Endometrial microvascular endothelial cells (primary cell): ENCODE measurements at regions not wholly inside any gene's neighbourhood (a gene's known extent, or its start where the extent isn't known, plus 50 kb on each side); places are given as distances from the start of the nearest gene placed in this dataset.

Experiments used
- in situ Hi-C: cut with HindIII; loops from 2 replicates; pipeline ENCODE4 v1.10.0; 2017; ENCODE audit warnings: low sequenced_read_pairs, low pct_unique_long_range_greater_than_20kb; ENCODE audit errors: inconsistent ontology term

DNA sequence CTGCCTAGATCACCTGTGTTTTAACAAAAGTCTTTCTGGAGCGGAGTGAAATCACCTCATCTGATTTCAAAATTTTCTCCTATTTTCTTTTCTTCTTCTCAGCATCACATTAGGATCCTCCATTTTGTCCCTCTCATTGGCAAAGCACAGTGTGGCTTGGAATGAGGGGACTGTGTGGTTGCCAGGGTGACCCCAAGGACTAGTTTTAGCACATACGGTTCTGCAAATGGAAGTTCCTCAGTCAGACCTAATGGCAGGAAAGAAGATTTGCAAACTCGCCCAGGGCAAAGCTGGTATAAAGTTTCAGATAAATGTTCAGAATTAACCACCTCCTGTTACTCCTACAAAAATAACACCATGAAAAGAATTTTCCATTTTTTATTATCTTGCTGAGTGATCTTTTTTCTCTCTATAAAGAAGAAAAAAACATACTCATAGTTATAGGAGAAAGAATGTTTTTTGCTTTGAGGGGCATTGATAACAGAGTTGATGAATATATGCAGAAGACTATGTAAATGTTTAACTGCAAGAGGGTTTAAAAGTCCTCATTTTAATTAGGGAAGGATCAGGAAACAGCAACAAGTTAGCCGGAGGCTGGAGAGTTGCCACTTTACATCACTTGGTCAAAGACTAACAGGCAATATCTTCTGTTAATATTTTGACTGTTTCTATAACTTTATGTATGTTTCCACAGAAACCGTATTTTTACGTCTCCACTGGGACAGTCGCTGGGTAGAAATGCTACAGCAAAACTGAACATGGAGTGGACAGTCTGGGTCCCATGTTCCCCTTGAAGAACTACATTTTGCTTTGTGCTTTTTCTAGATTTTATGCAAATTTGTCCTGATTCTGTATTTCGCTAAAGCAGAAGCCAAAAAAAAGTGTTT lies 257.8 kb downstream of the NR2F1-AS1 start:
- in situ Hi-C loops = no loop called here

DNA sequence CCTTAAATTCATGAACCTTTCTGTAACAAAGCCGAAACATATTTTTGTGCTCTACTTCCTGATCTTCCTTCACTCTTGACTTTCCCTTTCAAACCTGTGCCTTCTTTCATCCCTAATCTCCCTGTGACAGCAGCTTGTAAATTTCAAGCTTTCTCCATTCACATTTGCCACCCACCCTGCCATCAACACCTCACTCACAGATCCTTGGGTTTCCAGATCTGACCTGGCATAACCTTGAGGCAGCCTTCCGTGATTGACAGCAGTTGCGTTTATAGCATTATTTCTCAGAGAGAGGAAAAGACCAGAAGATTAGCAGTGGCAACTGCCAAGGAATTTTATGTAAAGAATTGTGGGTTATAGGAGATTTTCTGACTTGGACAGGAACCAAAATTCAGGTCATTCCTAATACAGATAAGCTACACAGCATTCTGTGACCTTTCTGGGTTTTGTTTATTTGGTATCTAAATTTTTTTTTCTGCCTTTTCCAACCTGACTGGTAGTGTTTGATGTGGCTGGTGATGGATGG lies 260.0 kb downstream of the NR2F1-AS1 start:
- in situ Hi-C loops = no loop called here

DNA sequence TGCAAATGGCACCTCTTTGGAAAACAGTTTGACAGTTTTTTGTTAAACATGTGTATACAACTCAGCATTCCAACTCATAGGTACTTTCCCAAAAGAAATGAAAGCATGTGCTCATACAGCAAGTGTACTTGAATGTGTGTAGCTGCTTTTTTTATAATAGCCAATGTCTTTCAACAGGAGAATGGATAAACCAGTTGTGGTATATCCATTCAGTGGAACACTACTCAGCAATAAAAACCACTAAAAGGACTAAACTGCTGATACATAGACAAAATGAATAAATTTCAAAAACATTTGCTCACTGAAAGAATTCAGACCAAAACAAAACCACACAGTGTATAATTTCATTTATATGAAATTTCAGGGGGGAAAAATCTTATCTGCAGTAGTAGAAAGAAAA lies 267.3 kb downstream of the NR2F1-AS1 start:
- in situ Hi-C loops = no loop called here

DNA sequence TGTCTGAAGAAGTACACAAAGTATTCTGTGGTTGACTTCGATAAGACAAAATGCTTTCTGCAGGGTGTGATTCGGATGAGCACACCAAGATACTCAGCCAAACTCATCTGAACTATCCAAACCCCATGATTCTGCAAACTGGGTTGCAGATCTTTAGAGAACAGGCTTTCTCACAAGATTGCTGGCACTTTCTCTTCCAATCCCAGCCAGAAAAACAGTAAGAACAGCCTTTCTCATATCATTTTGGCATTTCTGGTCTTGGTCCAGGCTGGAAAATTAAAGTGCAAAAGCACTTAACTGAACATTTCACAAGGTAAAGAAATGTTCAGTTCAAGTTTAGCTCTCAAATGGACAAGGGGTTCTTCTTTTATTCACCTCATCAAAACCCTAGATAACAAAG lies 269.1 kb downstream of the NR2F1-AS1 start:
- in situ Hi-C loops = no loop called here

DNA sequence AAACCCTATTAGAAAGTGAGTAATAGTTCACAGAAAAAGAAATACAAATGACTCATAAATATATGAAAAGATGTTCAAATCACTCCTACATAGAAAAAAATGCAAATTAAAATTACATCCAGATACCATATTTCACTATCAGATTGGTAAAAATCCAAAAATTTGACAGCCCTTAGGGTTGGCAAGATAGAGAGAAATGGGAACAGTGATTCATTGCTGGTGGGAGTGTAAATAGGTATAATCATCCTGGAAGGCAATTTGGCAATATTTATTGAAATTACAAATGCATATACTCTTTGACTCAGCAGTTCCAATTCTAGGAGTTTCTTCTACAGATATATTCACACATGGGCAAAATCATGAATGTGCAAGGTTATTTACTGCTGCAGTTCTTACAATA lies 273.5 kb downstream of the NR2F1-AS1 start:
- in situ Hi-C loops = no loop called here

DNA sequence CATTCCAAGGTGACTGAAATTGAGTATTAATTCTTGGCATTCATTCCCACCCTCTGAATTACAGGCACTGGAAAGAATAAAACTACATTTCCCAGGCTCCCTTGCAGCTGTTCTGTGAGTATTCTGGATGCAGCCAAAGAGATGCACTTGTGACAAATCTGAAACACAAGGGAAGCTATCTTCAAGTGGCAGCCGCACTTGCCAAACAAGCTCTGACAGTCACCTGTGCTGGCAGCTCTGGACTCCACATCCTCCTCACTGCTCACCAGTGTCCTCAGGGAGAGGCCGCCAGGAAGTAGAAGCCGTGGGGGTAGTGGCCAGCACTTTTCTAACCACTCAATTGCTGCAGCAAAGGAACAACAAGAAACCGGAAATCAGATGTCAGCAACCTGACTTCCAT lies 275.0 kb downstream of the NR2F1-AS1 start:
- in situ Hi-C loops = no loop called here

DNA sequence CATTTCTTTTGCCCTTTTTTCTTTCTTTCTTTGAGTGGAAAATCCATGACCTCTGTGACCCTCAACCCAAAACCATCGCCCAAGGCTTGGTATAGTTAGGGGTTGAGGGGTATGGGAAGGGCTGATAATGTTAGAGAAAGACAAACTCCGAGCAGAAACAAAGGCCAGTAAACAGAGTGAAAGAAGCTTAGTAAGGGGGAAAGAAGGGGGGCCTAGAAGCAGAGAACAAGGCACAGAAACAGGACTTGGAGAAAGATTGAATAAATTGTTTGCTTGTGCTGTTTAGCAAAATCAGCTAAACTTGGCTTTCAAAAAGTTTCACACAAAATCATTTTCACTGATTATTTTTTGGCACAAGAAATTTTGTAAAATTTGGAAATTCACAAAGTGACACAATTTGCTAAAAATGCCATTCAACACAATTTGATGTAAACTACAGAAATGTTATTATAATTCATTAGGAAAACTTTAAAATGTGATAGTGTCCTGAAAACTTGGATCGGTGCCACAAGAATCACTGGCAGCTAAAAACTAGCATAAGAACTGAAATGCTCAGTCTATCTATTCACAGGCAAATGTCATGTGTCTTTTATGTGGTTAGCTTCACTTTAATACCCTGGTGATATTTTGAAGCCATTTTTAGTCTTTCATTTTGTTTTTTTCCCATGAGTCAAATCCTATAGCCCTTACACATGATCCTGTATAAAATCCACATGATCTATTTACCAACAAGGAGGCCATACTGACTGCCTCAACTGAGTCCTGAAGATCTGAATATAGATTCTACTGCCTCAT lies 276.4 kb downstream of the NR2F1-AS1 start:
- in situ Hi-C loops = no loop called here

DNA sequence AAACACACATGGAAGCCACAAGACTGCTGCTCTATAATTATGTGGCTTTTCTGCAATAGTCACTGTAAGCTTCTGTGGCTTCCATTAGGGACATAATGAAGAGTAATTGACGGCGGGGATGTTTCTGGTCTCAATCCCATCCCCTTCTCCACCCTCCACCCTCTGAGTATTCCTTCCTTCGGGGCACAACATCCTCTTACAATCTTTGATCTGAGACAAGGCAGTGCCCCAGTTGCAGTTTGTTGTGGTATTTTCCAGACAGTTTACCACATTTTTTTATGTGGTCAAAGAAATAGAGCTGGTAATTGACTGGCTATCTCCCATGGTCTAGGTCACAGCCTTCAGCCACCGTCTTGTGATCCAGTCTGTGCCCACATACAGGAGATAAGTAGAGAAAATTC lies 277.7 kb downstream of the NR2F1-AS1 start:
- in situ Hi-C loops = no loop called here

DNA sequence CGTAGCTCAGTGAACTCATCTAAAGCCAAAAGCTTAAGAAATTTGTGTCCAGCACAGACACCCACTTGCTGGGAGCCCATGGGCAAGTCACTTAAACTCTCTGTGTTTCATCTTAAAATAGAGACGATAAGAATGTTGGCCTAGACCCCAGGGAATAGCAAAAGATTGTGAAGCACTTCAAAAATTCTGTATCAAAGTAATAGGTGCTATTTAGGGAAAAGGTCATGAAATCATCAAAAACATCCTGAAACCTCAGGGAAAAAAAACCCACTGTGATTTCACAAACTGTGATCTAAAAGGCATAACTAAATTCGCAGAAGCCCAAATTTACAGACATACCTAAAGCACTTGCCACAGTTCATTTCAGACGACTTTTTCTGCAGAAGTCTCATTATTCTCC lies 278.3 kb downstream of the NR2F1-AS1 start:
- in situ Hi-C loops = no loop called here

DNA sequence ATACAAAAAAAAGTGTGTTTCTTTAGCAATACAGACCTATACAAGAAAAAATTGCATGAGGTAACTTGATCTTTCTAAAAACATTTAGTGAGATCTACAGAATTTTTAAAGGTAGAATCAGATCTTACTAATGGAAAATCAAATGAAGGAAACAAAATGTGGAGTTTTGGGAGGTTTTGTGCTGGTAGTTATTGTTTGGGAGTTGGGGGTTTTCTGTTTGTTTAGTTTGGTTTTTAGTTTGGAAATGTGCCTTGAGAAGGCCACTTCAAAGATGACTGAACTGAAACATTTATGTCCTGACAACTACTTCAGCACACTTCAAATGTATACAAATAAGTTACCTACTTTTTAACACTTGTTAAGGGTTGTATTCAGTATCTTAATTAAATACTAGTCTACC lies 280.1 kb downstream of the NR2F1-AS1 start:
- in situ Hi-C loops = no loop called here

DNA sequence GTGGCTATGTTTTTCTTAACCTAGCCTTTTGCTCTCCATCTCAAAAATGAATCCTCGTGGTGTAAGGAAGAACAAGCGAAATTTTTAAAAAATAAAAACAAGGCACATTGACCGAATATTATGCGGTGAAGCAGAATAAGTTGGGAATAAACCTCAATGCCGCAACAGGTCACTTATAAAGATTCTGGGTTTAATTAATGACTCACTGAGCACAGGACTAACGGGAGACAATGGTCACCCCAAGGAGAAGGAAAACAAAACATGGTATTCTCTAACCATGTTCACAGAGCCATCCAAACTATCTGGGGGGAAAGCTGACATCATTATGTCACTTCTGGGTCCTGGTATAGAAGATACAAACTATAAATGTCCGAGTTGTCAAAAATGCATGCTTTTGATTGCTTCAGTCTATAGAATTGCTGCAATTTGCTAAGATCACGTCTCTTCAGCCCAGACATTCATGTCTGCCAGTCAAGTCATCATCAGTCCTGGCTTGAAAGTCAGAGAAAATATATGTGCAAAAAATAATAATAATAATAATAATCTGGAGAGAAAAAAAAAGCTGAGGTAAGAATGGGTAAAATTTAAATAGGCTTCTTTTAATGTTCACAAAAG lies 280.6 kb downstream of the NR2F1-AS1 start:
- in situ Hi-C loops = no loop called here

DNA sequence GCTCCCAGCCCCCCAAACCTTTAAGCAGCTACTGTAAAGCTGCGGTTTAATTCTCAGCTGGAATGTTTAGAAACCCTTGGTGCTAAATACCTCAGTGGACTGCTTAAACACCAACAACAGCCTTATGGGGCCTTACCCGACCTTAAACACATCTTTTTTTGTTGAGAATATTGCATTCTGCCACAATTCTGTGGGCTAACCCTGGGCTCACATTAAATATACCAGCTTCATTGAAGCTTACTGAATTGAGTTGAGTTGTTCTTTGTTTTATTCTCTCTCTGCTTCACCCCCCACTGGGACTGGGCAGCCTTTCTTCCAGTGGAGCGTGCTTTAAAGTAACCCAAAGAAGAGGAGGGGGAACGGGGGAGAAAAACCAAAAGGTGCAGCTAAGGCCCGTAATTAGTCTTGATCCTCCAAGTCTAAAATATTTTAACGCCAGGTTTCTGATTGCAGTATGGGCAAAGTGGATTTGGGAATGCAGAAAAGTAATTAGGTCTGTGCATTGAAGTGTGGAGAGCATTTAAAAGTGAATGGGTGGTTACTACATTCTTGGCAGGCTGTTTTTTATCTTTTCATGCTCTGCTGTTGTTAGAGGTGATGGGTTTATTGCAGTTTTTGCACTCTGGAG lies 281.2 kb downstream of the NR2F1-AS1 start:
- in situ Hi-C loops = no loop called here

DNA sequence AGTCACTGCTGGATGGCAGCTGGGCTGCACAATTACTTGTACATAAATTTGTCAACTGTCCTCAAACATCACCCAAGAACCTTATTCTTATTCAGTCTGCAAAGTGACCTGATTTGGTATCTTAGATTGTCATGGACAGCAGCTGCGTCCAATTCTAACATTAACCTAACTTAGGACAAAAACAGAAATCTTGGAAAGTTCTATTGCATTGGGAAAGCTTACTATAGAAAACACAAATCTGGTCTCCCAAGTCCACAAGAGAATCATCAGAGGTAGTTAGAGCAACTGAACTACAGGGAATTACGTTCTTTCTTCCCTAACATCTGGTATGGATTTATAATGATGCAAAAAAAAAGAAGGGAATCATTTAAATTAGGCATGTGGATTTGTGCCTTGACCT lies 283.9 kb downstream of the NR2F1-AS1 start:
- in situ Hi-C loops = no loop called here

DNA sequence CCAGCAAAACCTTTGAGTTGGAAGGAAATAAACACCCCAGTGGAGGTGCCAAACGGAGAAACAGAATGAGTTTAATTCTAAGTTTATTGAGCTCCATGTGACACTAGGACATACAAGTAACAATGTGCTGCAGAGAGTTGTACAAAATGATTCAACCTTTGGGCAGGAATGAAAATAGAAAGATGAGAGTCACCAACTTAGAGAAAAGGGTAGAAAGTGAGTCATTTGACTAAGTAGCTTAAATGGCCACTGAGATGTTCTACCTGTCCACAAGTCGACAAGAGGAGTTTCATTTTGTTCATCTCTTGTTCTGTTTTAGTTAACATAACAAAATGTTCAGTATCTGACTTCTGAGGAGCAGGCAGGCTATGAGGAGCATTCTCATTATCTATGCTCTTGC lies 284.7 kb downstream of the NR2F1-AS1 start:
- in situ Hi-C loops = no loop called here

DNA sequence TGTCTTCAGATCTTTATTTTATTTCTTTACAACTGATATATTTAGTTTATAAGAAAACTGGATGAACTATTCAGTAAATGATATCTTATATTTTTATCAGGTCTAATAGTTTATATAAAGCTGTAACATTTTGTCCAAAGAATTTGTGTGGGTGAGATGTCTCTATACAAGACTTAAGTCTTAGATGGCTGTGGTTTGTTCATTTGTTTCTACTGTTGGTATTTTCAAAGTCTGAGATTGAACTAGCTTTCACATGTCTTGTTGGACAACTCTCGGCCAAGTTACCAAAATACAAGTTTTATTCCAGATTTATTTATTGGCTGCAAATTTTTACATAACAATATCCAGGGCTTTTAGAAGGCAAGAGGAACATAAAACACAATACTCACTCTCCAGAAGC lies 286.0 kb downstream of the NR2F1-AS1 start:
- in situ Hi-C loops = no loop called here

DNA sequence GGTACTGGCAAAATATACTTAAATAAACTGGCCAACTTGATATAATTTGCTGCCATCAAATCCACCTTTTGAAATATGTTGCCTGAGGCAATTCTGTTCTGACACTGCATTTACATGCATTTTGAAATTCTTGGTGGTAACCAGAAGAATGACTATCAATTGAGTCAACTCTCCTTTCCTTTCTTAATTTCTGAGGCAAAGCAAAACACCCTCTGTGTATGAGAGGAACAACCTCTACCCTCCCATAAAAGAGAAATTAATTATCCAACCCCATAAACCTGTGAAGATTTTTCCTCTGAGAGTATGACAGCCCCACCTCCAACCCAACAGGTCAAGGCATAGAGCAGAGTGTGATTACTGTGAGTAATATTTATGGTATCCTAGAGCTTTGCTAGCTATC lies 286.8 kb downstream of the NR2F1-AS1 start:
- in situ Hi-C loops = no loop called here

DNA sequence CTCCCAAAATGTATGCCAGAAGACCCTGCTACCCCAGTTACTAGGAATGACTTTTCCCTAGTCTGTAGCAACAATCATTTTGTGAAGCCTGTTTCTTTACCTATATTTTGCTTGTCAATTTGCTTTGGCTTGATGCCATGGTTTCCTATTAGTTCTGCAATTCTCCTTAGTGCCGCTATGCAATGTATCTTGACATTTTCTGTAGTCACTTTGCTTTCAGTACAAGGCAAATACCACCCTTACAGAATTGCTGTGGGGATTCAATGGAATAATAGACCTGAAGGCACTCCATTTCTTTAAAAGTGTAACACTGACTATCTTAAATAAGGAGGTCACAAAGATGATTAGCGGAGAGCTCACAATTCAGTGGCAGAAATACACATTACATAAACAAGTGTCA lies 291.1 kb downstream of the NR2F1-AS1 start:
- in situ Hi-C loops = no loop called here

DNA sequence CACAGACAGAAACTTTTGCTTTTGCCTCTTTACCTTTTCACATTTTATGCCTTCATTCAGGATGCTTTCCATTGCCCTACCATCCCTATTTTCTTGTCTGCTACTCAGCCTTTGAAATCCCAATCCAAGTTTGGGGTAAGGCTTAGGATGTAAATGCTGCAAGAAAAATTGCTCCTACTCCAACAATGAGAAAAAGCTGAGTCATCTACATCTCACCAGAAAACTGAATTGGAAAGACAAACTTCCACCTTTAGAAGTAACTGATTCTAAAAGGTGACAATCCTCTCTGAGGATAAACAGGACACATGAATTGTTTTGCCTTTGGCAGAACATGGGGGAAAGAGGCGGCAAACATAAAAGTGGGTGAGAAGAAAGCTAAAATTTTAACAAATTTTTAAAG lies 295.6 kb downstream of the NR2F1-AS1 start:
- in situ Hi-C loops = no loop called here
